Kidney (tissue), 13 donors: ENCODE measurements at regions not wholly inside any gene's neighbourhood (a gene's known extent, or its start where the extent isn't known, plus 50 kb on each side); places are given as distances from the start of the nearest gene placed in this dataset.

Source experiments
- DNase-seq, 5 donors: peaks; one replicate each; pipeline ENCODE4 v3.0.0-alpha.2; 2013 to 2020
- FAIRE-seq: peaks from 2 replicates; lab custom pipeline; 2012; peaks lifted over from hg19 to GRCh38; lab: Jason Lieb, UNC
- H3K27ac ChIP-seq, 2 donors: one replicate each; pipeline ENCODE4 v1.7.0; 2013; ENCODE audit warnings: low read depth in 2 of 2, low read length in 2 of 2, inconsistent platforms in 1 of 2
- H3K27me3 ChIP-seq: one replicate; pipeline ENCODE4 v1.7.1; 2013; ENCODE audit warnings: low read length, inconsistent platforms; ENCODE audit not compliant: control insufficient read depth, insufficient read depth
- H3K36me3 ChIP-seq, 3 donors: one replicate each; pipeline versions ENCODE4 v1.7.0 to v1.7.1; 2013; ENCODE audit warnings: low read length in 3 of 3, control low read depth in 1 of 3, inconsistent platforms in 1 of 3; ENCODE audit not compliant: insufficient read depth in 3 of 3, control insufficient read depth in 2 of 3
- H3K4me1 ChIP-seq, 3 donors: one replicate each; pipeline versions ENCODE4 v1.7.0 to v1.7.1; 2013; ENCODE audit warnings: low read length in 3 of 3, inconsistent platforms in 1 of 3, low read depth in 1 of 3; ENCODE audit not compliant: control insufficient read depth in 2 of 3, insufficient read depth in 2 of 3
- H3K4me3 ChIP-seq, 3 donors: one replicate each; pipeline versions ENCODE4 v1.7.0 to v1.8.1; 2013; ENCODE audit warnings: low read length in 3 of 3, control low read depth in 1 of 3, inconsistent platforms in 1 of 3
- H3K9ac ChIP-seq, 3 donors: one replicate each; pipeline versions ENCODE4 v1.7.0 to v1.7.1; 2013; ENCODE audit warnings: low read length in 3 of 3, control low read depth in 1 of 3, inconsistent platforms in 1 of 3
- H3K9me3 ChIP-seq, 3 donors: one replicate each; pipeline versions ENCODE4 v1.7.0 to v1.7.1; 2013; ENCODE audit warnings: low read length in 3 of 3, control low read depth in 1 of 3, inconsistent platforms in 1 of 3; ENCODE audit not compliant: control insufficient read depth in 2 of 3, insufficient read depth in 1 of 3
- CTCF ChIP-seq: IDR thresholded peaks from 3 replicates; pipeline ENCODE4 v1.5.1; 2012; ENCODE audit warnings: mild to moderate bottlenecking, moderate library complexity, borderline replicate concordance; ENCODE audit not compliant: insufficient read depth; ENCODE audit errors: extremely low read depth
- intact Hi-C: fragments of 100-400 bp; cut with DNase I; formaldehyde crosslinking; loops from one replicate; pipeline ENCODE4 v1.11.1; 2022
- donor health status: control.
- donor health status: control.
- donor health status: control.
- donor health status: control.
- donor health status: control.
- donor health status: DM: yes; HTN: yes; CAD: no.
- donor health status: Normal renal cell carcinoma (clear cell type).

GRCh38 chr22:48369789-48370507, 1457.7 kb downstream of the BRD1 start:
- no peak overlapping the region for H3K4me3 ChIP-seq

GRCh38 chr22:48368975-48369525, 1458.6 kb downstream of the BRD1 start:
- Histone ChIP-seq H3K27me3 (no peaks in the 10 kb centered on the region), H3K9ac (no peak overlapping the region), H3K4me3 (no peak overlapping the region), H3K27ac (no peak overlapping the region), H3K4me1 (peaks cover 0 to 2% (median 0%) of the 10 kb centered on the region in 3 donors), H3K9me3 (no peaks in the 10 kb centered on the region), H3K36me3 (no peaks in the 10 kb centered on the region)
- no peak for TF ChIP-seq CTCF
- FAIRE-seq = no peak
- DNase-seq = no peak
- intact Hi-C loops = no loop called here

More at GRCh38 chr22:48369789-48370507, 1457.7 kb downstream of the BRD1 start:
- no peaks in the 10 kb centered on the region for H3K36me3 ChIP-seq
- H3K27ac ChIP-seq = no peak overlapping the region
- H3K9ac ChIP-seq = no peak overlapping the region
- no peaks in the 10 kb centered on the region for H3K9me3 ChIP-seq
- no peaks in the 10 kb centered on the region for H3K27me3 ChIP-seq
- intact Hi-C loops = no loop called here
- no peak for TF ChIP-seq CTCF
- peaks cover 0 to 2% (median 0%) of the 10 kb centered on the region in 3 donors for H3K4me1 ChIP-seq
- FAIRE-seq = no peak
- no peak for DNase-seq

GRCh38 chr22:48367731-48368130, 1459.9 kb downstream of the BRD1 start:
- intact Hi-C loops = no loop called here
- Histone ChIP-seq H3K36me3 (no peaks in the 10 kb centered on the region), H3K4me3 (no peak overlapping the region), H3K9me3 (no peaks in the 10 kb centered on the region), H3K4me1 (peaks cover 0 to 2% (median 0%) of the 10 kb centered on the region in 3 donors), H3K27ac (no peak overlapping the region), H3K9ac (no peak overlapping the region), H3K27me3 (no peaks in the 10 kb centered on the region)
- FAIRE-seq = no peak
- no peak for DNase-seq
- no peak for TF ChIP-seq CTCF
